HepG2 (cell line): ENCODE measurements at regions not wholly inside any gene's neighbourhood (a gene's known extent, or its start where the extent isn't known, plus 50 kb on each side); places are given as distances from the start of the nearest gene placed in this dataset.

Experiments used
- ARNT ChIP-seq: fragments of 450-650 bp; IDR thresholded peaks from 2 replicates; pipeline ENCODE4 v1.6.1; 2017
- BHLHE40 ChIP-seq: IDR thresholded peaks from 2 replicates; pipeline ENCODE4 v1.6.1; 2011; ENCODE audit warnings: low read length, improper control_type of control experiment
- BORCS8-MEF2B ChIP-seq: sonication (generic); formaldehyde crosslinking; IDR thresholded peaks from 2 replicates; pipeline ENCODE4 v1.8.0; 2022; ENCODE audit warnings: mild to moderate bottlenecking, missing genetic modification reagents
- BRCA1 ChIP-seq: sonication (generic); formaldehyde crosslinking; IDR thresholded peaks from 2 replicates; pipeline ENCODE4 v1.4.0; 2020; ENCODE audit warnings: missing genetic modification reagents
- CBFB ChIP-seq: sonication (generic); formaldehyde crosslinking; IDR thresholded peaks from 2 replicates; pipeline ENCODE4 v1.4.0; 2020; ENCODE audit warnings: missing genetic modification reagents
- CTCF ChIP-seq: sonication (generic); formaldehyde crosslinking; IDR thresholded peaks from 2 replicates; pipeline ENCODE4 v1.5.0; 2020; ENCODE audit warnings: mild to moderate bottlenecking, missing genetic modification reagents, moderate library complexity
- ELF4 ChIP-seq: sonication (generic); formaldehyde crosslinking; IDR thresholded peaks from 2 replicates; pipeline ENCODE4 v1.5.0; 2020; ENCODE audit warnings: missing genetic modification reagents, mild to moderate bottlenecking, moderate library complexity, borderline replicate concordance
- HNRNPK ChIP-seq: fragments of 200-400 bp; formaldehyde crosslinking; IDR thresholded peaks from 2 replicates; pipeline ENCODE4 v1.6.1; 2018; ENCODE audit warnings: low read length, low read depth, moderate library complexity, mild to moderate bottlenecking; ENCODE audit not compliant: poor library complexity, severe bottlenecking
- MAFF ChIP-seq: IDR thresholded peaks from 2 replicates; pipeline ENCODE4 v1.6.1; 2011; ENCODE audit warnings: low read depth, low read length, improper control_type of control experiment
- NCOA1 ChIP-seq: sonication (generic); formaldehyde crosslinking; IDR thresholded peaks from 2 replicates; pipeline ENCODE4 v1.9.0; 2021; ENCODE audit warnings: missing genetic modification reagents
- UBTF ChIP-seq: sonication (generic); formaldehyde crosslinking; IDR thresholded peaks from 2 replicates; pipeline ENCODE4 v1.4.0; 2020; ENCODE audit warnings: mild to moderate bottlenecking, missing genetic modification reagents
- ZNF121 ChIP-seq: sonication (generic); formaldehyde crosslinking; IDR thresholded peaks from 2 replicates; pipeline ENCODE4 v1.5.0; 2020; ENCODE audit warnings: mild to moderate bottlenecking, missing genetic modification reagents
- ZNF451 ChIP-seq: sonication (generic); formaldehyde crosslinking; IDR thresholded peaks from 2 replicates; pipeline ENCODE4 v1.5.0; 2020; ENCODE audit warnings: mild to moderate bottlenecking, missing genetic modification reagents

GRCh38 chr10:33387720-33388119 lies 53.3 kb upstream of the NRP1 start:
- TF ChIP-seq ZNF121 (no peak), HNRNPK (no peak), UBTF (CRISPR knock-in tag) (no peak), BORCS8-MEF2B (CRISPR knock-in tag) (no peak), BHLHE40 (no peak), ELF4 (CRISPR knock-in tag) (no peak), CTCF (CRISPR knock-in tag) (no peak), ZNF451 (CRISPR knock-in tag) (no peak), BRCA1 (CRISPR knock-in tag) (no peak), NCOA1 (CRISPR knock-in tag) (no peak), CBFB (CRISPR knock-in tag) (no peak), ARNT (no peak), MAFF (no peak)
